AG04450 (cell line): ENCODE measurements at regions not wholly inside any gene's neighbourhood (a gene's known extent, or its start where the extent isn't known, plus 50 kb on each side); places are given as distances from the start of the nearest gene placed in this dataset.
"Not testable (repeated sequence)": the region's sequence is repeated elsewhere in the genome, so short reads cannot be mapped to it uniquely, and the experiment has no call there.

ENCODE experiments used
- CTCF ChIA-PET: fragments of 300-600, 350-600 bp; formaldehyde crosslinking; extraction: SDS; loops from one replicate; lab custom pipeline; 2022; ENCODE audit warnings: antibody characterized with exemption, inconsistent platforms; lab: Charles Lee
- POLR2A ChIA-PET: fragments of 350-600 bp; formaldehyde crosslinking; extraction: SDS; loops from one replicate; lab custom pipeline; 2021; ENCODE audit warnings: antibody characterized with exemption, inconsistent platforms; lab: Yijun Ruan, JAX
- DNase-seq: peaks from one replicate; pipeline ENCODE4 v3.0.0-alpha.2; 2011; ENCODE audit warnings: low read depth, low spot score
- H3K27ac ChIP-seq: one replicate; pipeline ENCODE4 v1.5.1; 2012; ENCODE audit warnings: low read depth, low read length, control low read depth
- H3K27me3 ChIP-seq: one replicate; pipeline ENCODE4 v1.6.0; 2012; ENCODE audit warnings: low read length; ENCODE audit not compliant: control insufficient read depth, insufficient read depth
- H3K4me3 ChIP-seq: 2 replicates; pipeline ENCODE4 v1.5.1; 2011; ENCODE audit warnings: mild to moderate bottlenecking, low read depth, low read length, control low read depth
- H3K9me3 ChIP-seq: 2 replicates; pipeline ENCODE4 v1.5.1; 2012; ENCODE audit warnings: low read length; ENCODE audit not compliant: control insufficient read depth, insufficient read depth
- CTCF ChIP-seq: IDR thresholded peaks from 2 replicates; pipeline ENCODE4 v1.5.1; 2011; ENCODE audit warnings: low read depth, low read length, control low read depth, inconsistent platforms

DNA sequence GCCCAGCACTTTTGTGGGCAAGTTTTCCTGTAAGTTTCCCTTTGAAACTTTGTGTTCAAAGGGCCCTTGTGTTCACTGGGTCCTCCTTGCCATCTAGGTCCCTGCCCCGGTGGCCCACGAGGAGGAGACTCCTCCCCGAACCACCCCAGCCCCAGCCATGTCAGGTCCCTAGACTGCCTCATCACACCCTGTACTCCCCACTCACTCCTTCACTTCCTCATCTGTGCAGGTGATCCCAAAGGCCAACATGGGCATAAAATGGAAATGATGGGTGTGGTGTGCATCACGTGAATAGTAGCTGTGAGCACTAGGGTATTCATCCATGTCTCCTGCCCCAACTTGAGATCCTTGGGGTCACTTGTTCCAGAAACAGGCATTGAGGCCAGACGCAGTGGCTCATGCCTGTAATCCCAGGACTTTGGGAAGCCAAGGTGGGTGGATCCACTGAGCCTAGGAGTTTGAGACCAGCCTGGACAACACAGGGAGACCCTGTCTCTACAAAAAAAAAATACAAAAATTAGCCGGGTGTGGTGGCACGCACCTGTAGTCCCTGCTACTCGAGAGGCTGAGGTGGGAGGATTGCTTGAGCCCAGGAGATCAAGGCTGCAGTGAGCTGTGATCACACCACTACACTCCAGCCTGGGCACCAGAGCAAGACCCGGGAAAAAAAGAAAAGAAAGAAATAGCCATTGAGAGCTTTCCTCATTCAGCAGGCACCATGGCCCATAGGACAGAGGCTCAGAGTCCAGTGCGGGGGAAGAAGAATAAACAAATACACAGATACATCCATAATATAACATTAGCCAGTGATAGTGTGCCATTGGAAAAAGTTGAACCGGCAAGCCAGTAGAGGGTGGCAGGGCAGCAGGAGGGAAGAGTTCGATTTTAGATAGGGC is 74.5 kb downstream of the KATNIP start:
- ChIA-PET CTCF (interaction anchor here (1.8 kb wide), 2 partner anchors 16 to 18 kb away, joined by 3 to 6 read pairs; no protein-coding TSS in a partner anchor), POLR2A (interaction anchor here (1.1 kb wide), 1 partner anchor 75 kb away, joined by 3 read pairs; the partner anchor contains the start of genes GTF3C1 and KATNIP)
- TF ChIP-seq CTCF = no peak
- Histone ChIP-seq H3K9me3 (no peaks in the 10 kb centered on the region; the same call in 1 of the 2 replicates), H3K27me3 (no peaks in the 10 kb centered on the region), H3K4me3 (no peak overlapping the region), H3K27ac (no peak overlapping the region)
- no peak for DNase-seq

- Histone ChIP-seq H3K27me3 (no peaks in the 10 kb centered on the region), H3K27ac (no peak overlapping the region), H3K4me3 (no peak overlapping the region), H3K9me3 (no peaks in the 10 kb centered on the region; the same call in 1 of the 2 replicates)
- ChIA-PET POLR2A (interaction anchor here (0.6 to 1.1 kb wide), 3 partner anchors 9 to 75 kb away, joined by 3 read pairs; partner anchors contain the start of genes GTF3C1 and KATNIP), CTCF (interaction anchor here (0.6 to 1.8 kb wide), 3 partner anchors 15 to 268 kb away, joined by 3 to 6 read pairs (median 5); no protein-coding TSS in a partner anchor)
- no peak for DNase-seq
- no peak for TF ChIP-seq CTCF
These were observed 75.2 kb downstream of the KATNIP start for GRCh38 chr16:27625050-27625697.

DNA sequence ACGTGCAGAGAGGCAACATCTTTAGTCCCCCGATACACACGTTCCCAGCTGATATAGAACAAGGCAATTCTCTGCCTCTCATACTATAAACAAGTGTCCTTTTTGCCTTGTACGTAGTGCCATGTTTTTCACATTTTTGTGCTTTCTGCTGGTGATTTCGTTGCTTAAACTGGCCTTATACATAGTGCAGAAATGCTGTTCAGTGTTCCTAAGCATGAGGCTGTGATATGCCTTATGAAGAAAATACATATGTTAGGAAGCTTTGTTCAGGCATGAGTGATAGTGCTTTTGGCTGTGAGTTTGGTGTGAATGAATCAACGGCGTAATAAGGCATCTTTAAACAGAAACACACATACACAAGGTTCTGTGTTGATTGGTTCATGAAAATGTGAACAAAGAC is 77.2 kb downstream of the KATNIP start:
- H3K4me3 ChIP-seq = no peak overlapping the region
- H3K9me3 ChIP-seq = no peaks in the 10 kb centered on the region
- ChIA-PET CTCF (no interaction called here), POLR2A (interaction anchor here (0.7 kb wide), 1 partner anchor 450 kb away, joined by 4 read pairs; no protein-coding TSS in a partner anchor)
- no peak for DNase-seq
- no peaks in the 10 kb centered on the region for H3K27me3 ChIP-seq
- no peak for TF ChIP-seq CTCF
- no peak overlapping the region for H3K27ac ChIP-seq

DNA sequence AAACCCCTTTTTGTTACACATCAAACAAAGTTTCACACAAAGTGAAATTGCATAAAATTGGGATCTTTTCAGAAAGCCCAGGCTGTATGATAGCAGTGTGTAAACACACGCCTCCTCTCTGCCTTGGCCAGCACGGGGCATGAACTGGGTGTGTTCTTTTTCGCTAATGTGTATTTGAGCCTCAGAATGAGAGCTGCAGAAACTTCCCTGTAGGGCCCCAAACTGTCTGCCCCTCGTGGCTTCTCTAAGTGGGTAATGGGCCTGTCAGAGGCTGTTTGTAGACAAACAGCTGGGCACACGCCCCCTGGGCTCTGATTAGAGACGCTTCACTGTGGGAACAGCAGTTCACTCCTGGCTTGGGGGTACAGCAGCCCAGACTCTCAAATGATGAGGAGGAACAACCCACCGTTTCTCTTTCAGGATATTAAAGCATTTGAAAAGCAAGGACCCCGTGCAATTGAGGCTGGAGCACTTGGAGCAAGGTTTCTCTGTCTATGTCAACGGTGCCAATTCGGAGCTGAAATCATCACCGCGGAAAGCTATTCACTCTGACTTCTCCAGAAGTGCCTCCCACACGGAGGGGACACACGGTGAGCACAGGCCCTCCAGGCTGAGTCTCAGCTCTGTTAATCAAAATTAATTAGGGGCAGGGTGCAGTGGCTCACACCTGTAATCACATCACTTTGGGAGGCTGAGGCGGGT is 78.4 kb downstream of the KATNIP start:
- ChIA-PET CTCF (interaction anchor here (5.0 kb wide), 1 partner anchor 11 kb away, joined by 49 read pairs; no protein-coding TSS in a partner anchor), POLR2A (no interaction called here)
- Histone ChIP-seq H3K27me3 (no peaks in the 10 kb centered on the region), H3K9me3 (no peaks in the 10 kb centered on the region), H3K4me3 (no peak overlapping the region), H3K27ac (no peak overlapping the region)
- TF ChIP-seq CTCF = no peak
- no peak for DNase-seq

GRCh38 chr16:27628943-27629462 is 79.1 kb downstream of the KATNIP start:
- H3K9me3 ChIP-seq, H3K4me3 ChIP-seq, H3K27me3 ChIP-seq, H3K27ac ChIP-seq, POLR2A ChIA-PET, DNase-seq: not testable (repeated sequence)
- CTCF ChIA-PET = interaction anchor here (5.0 kb wide), 1 partner anchor 11 kb away, joined by 49 read pairs; no protein-coding TSS in a partner anchor
